SK-N-SH (cell line): ENCODE measurements at regions not wholly inside any gene's neighbourhood (a gene's known extent, or its start where the extent isn't known, plus 50 kb on each side); places are given as distances from the start of the nearest gene placed in this dataset.

Source experiments
- CTCF ChIP-seq: fragments of 200-600 bp; sonication (generic); IDR thresholded peaks from 2 replicates; pipeline ENCODE4 v1.6.1; 2017; ENCODE audit warnings: antibody characterized with exemption, mild to moderate bottlenecking, moderate library complexity
- EP300 ChIP-seq, 2 experiments: IDR thresholded peaks; 2 replicates each; pipeline versions ENCODE4 v1.4.0 to v1.6.1; 2012; ENCODE audit warnings: borderline replicate concordance in 1 of 2, low read depth in 1 of 2, low read length in 1 of 2
- JUND ChIP-seq: IDR thresholded peaks from 2 replicates; pipeline ENCODE4 v1.4.0; 2012
- POLR2AphosphoS5 ChIP-seq: IDR thresholded peaks from 2 replicates; pipeline ENCODE4 v1.6.1; 2012; ENCODE audit warnings: low read depth, low read length
- TCF12 ChIP-seq: IDR thresholded peaks from 2 replicates; pipeline ENCODE4 v1.4.0; 2012

GRCh38 chrX:45358392-45358791 is 157.7 kb upstream of the DIPK2B start:
- no peak for TF ChIP-seq TCF12
- no peak for TF ChIP-seq CTCF
- no peak for TF ChIP-seq POLR2AphosphoS5
- no peak for TF ChIP-seq JUND
- TF ChIP-seq EP300 (IDR thresholded peaks at IDR 0.05; ENCODE audit: borderline replicate concordance in 1 of 2, low read depth in 1 of 2, low read length in 1 of 2): no peak
